ENCODE measurements at regions not wholly inside any gene's neighbourhood (a gene's known extent, or its start where the extent isn't known, plus 50 kb on each side); places are given as distances from the start of the nearest gene placed in this dataset.
A peak's percentile ranks its signal among the peaks of the same experiment; 100 is the strongest.
"Not testable (repeated sequence)": the region's sequence is repeated elsewhere in the genome, so short reads cannot be mapped to it uniquely, and the experiment has no call there.

- DNase-seq (no peak), ATAC-seq (no peak)
- intact Hi-C loops (cut with DNase I, micrococcal nuclease), result no loop called here
These were observed 594.4 kb downstream of the SLITRK6 start for GRCh38 chr13:85204668-85205344.

- ATAC-seq (no peak), DNase-seq (no peak)
- intact Hi-C loops (cut with DNase I, micrococcal nuclease), result no loop called here
These were observed 601.8 kb downstream of the SLITRK6 start for GRCh38 chr13:85197431-85197830.

- intact Hi-C loops (cut with DNase I, micrococcal nuclease), result no loop called here
These were observed 604.7 kb downstream of the SLITRK6 start for GRCh38 chr13:85194482-85194881.

GRCh38 chr13:85191996-85192718, 607.1 kb downstream of the SLITRK6 start:
- DNase-seq, result no peak
- intact Hi-C loops (cut with DNase I, micrococcal nuclease), result no loop called here
- no peak for ATAC-seq

More at GRCh38 chr13:85194482-85194881, 604.7 kb downstream of the SLITRK6 start:
- ATAC-seq, result peak; percentile 40
- no peak for DNase-seq

- no peak for ATAC-seq
- DNase-seq, result no peak
- intact Hi-C loops (cut with DNase I, micrococcal nuclease), result no loop called here
These were observed 612.7 kb downstream of the SLITRK6 start for GRCh38 chr13:85186356-85187045.

GRCh38 chr13:85174291-85174690, 624.9 kb downstream of the SLITRK6 start:
- intact Hi-C loops (cut with DNase I, micrococcal nuclease), result no loop called here
- ATAC-seq (no peak), DNase-seq (no peak)

GRCh38 chr13:85170372-85170771, 628.8 kb downstream of the SLITRK6 start:
- ATAC-seq, result no peak
- DNase-seq, result no peak
- intact Hi-C loops (cut with DNase I, micrococcal nuclease), result no loop called here

- ATAC-seq, result no peak
- no peak for DNase-seq
- intact Hi-C loops (cut with DNase I, micrococcal nuclease), result no loop called here
These were observed 632.3 kb downstream of the SLITRK6 start for GRCh38 chr13:85166891-85167290.

- ATAC-seq, result no peak
- intact Hi-C loops (cut with DNase I, micrococcal nuclease), result no loop called here
- no peak for DNase-seq
These were observed 636.2 kb downstream of the SLITRK6 start for GRCh38 chr13:85163063-85163462.

GRCh38 chr13:85148009-85148408, 651.2 kb downstream of the SLITRK6 start:
- intact Hi-C loops (cut with DNase I, micrococcal nuclease), result no loop called here
- ATAC-seq, result no peak
- no peak for DNase-seq

GRCh38 chr13:85142351-85142927, 656.8 kb downstream of the SLITRK6 start:
- intact Hi-C loops (cut with DNase I, micrococcal nuclease), result no loop called here
- no peak for ATAC-seq

GRCh38 chr13:85141401-85141800, 657.8 kb downstream of the SLITRK6 start:
- DNase-seq (no peak), ATAC-seq (no peak)
- intact Hi-C loops (cut with DNase I, micrococcal nuclease), result no loop called here

More at GRCh38 chr13:85142351-85142927, 656.8 kb downstream of the SLITRK6 start:
- DNase-seq, result no peak

GRCh38 chr13:85140192-85140591, 659.0 kb downstream of the SLITRK6 start:
- ATAC-seq, result no peak

GRCh38 chr13:85137516-85137915, 661.7 kb downstream of the SLITRK6 start:
- ATAC-seq, result no peak

More at GRCh38 chr13:85140192-85140591, 659.0 kb downstream of the SLITRK6 start:
- no peak for DNase-seq
- intact Hi-C loops (cut with DNase I, micrococcal nuclease), result no loop called here

GRCh38 chr13:85132986-85133385, 666.2 kb downstream of the SLITRK6 start:
- ATAC-seq (no peak), DNase-seq (no peak)
- intact Hi-C loops (cut with DNase I, micrococcal nuclease), result no loop called here

More at GRCh38 chr13:85137516-85137915, 661.7 kb downstream of the SLITRK6 start:
- intact Hi-C loops (cut with DNase I, micrococcal nuclease), result no loop called here
- no peak for DNase-seq

- DNase-seq; ATAC-seq; intact Hi-C loops (cut with DNase I, micrococcal nuclease): not testable (repeated sequence)
These were observed 675.7 kb downstream of the SLITRK6 start for GRCh38 chr13:85123501-85123900.

- DNase-seq (no peak), ATAC-seq (no peak)
- intact Hi-C loops (cut with DNase I, micrococcal nuclease), result no loop called here
These were observed 690.9 kb downstream of the SLITRK6 start for GRCh38 chr13:85108356-85108755.

GRCh38 chr13:85099245-85099644, 700.0 kb downstream of the SLITRK6 start:
- intact Hi-C loops (cut with DNase I, micrococcal nuclease), result no loop called here
- DNase-seq, result no peak
- no peak for ATAC-seq

GRCh38 chr13:85095418-85096272, 703.6 kb downstream of the SLITRK6 start:
- ATAC-seq, result no peak
- no peak for DNase-seq
- intact Hi-C loops (cut with DNase I, micrococcal nuclease), result no loop called here

All from left colon (tissue), 2 donors.